ENCODE measurements at regions not wholly inside any gene's neighbourhood (a gene's known extent, or its start where the extent isn't known, plus 50 kb on each side); places are given as distances from the start of the nearest gene placed in this dataset.
"Not testable (repeated sequence)": the region's sequence is repeated elsewhere in the genome, so short reads cannot be mapped to it uniquely, and the experiment has no call there.

DNA sequence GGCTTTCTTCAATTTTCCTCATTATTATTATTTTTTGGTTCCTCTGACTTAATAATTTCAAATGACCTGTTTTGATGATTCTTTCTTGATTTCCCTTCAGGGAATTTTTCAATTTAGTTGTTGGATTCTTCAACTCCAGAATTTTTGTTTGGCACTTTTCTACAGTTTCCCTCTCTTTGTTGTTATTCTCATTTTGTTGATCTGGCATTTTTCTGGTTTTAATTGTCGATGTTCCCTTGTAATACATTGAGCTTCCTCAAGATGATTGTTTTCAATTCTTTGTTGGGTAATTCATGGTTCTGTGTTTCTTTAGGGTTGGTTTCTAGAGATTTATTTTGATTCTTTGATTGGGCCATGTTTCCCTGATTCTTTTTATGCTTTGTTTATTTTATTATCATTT, 67.8 kb upstream of the DNAJC1 start:
- no peak overlapping the region for H3K4me3 ChIP-seq
- TF ChIP-seq POLR2A (IDR thresholded peaks at IDR 0.05) = no peak
- TF ChIP-seq, protein P1, sequence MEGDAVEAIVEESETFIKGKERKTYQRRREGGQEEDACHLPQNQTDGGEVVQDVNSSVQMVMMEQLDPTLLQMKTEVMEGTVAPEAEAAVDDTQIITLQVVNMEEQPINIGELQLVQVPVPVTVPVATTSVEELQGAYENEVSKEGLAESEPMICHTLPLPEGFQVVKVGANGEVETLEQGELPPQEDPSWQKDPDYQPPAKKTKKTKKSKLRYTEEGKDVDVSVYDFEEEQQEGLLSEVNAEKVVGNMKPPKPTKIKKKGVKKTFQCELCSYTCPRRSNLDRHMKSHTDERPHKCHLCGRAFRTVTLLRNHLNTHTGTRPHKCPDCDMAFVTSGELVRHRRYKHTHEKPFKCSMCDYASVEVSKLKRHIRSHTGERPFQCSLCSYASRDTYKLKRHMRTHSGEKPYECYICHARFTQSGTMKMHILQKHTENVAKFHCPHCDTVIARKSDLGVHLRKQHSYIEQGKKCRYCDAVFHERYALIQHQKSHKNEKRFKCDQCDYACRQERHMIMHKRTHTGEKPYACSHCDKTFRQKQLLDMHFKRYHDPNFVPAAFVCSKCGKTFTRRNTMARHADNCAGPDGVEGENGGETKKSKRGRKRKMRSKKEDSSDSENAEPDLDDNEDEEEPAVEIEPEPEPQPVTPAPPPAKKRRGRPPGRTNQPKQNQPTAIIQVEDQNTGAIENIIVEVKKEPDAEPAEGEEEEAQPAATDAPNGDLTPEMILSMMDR (IDR thresholded peaks at IDR 0.05) = no peak
- no peak for TF ChIP-seq EP300 (IDR thresholded peaks at IDR 0.05)
- H3K27me3 ChIP-seq = no peaks in the 10 kb centered on the region
- H3K9me3 ChIP-seq = no peaks in the 10 kb centered on the region
- 91 to 96% (median 94%) methylated on average over 1 of the region's 1 CpG for WGBS, 3 donors
- no peak for DNase-seq
- no peaks in the 10 kb centered on the region for H3K36me3 ChIP-seq
- H3K27ac ChIP-seq = no peak overlapping the region
- intact Hi-C loops (cut with DNase I) = no loop called here
- no peaks in the 10 kb centered on the region for H3K4me1 ChIP-seq (ENCODE audit: insufficient read depth)

- intact Hi-C loops (cut with DNase I) = no loop called here
- H3K4me1 ChIP-seq (ENCODE audit: insufficient read depth) = no peaks in the 10 kb centered on the region
- WGBS, 3 donors = 94 to 100% (median 95%) methylated on average over 1 of the region's 1 CpG
Measured at GRCh38 chr10:22067091-22067490, 63.6 kb upstream of the DNAJC1 start.

GRCh38 chr10:22060984-22061383, 57.5 kb upstream of the DNAJC1 start:
- WGBS, 3 donors = 86 to 91% (median 87%) methylated on average over 6 of the region's 6 CpGs
- H3K36me3 ChIP-seq; intact Hi-C loops (cut with DNase I); H3K4me3 ChIP-seq; H3K4me1 ChIP-seq (ENCODE audit: insufficient read depth); H3K27ac ChIP-seq; DNase-seq; H3K27me3 ChIP-seq; H3K9me3 ChIP-seq: not testable (repeated sequence)

More at GRCh38 chr10:22067091-22067490, 63.6 kb upstream of the DNAJC1 start:
- Histone ChIP-seq H3K4me3 (no peak overlapping the region), H3K27me3 (no peaks in the 10 kb centered on the region), H3K9me3 (no peaks in the 10 kb centered on the region), H3K36me3 (no peaks in the 10 kb centered on the region), H3K27ac (no peak overlapping the region)
- TF ChIP-seq EP300 (IDR thresholded peaks at IDR 0.05) (no peak), POLR2A (IDR thresholded peaks at IDR 0.05) (no peak)
- TF ChIP-seq, protein P1 (IDR thresholded peaks at IDR 0.05) = no peak
- no peak for DNase-seq

GRCh38 chr10:22058201-22058600, 54.7 kb upstream of the DNAJC1 start:
- Histone ChIP-seq H3K27me3 (no peaks in the 10 kb centered on the region), H3K9me3 (no peaks in the 10 kb centered on the region), H3K4me3 (no peak overlapping the region), H3K4me1 (ENCODE audit: insufficient read depth) (no peaks in the 10 kb centered on the region), H3K36me3 (no peaks in the 10 kb centered on the region), H3K27ac (no peak overlapping the region)
- TF ChIP-seq, protein P1 (IDR thresholded peaks at IDR 0.05) = no peak
- TF ChIP-seq POLR2A (IDR thresholded peaks at IDR 0.05) = no peak
- TF ChIP-seq EP300 (IDR thresholded peaks at IDR 0.05) = no peak
- 33 to 42% (median 37%) methylated on average over 2 of the region's 2 CpGs for WGBS, 3 donors
- intact Hi-C loops (cut with DNase I) = no loop called here
- no peak for DNase-seq

GRCh38 chr10:22054961-22055360, 51.4 kb upstream of the DNAJC1 start:
- intact Hi-C loops (cut with DNase I) = no loop called here
- Histone ChIP-seq H3K36me3 (no peaks in the 10 kb centered on the region), H3K9me3 (no peaks in the 10 kb centered on the region), H3K4me1 (ENCODE audit: insufficient read depth) (no peaks in the 10 kb centered on the region), H3K4me3 (no peak overlapping the region), H3K27me3 (no peaks in the 10 kb centered on the region), H3K27ac (no peak overlapping the region)
- TF ChIP-seq EP300 (IDR thresholded peaks at IDR 0.05) = no peak
- TF ChIP-seq, protein P1 (IDR thresholded peaks at IDR 0.05) = no peak
- no peak for TF ChIP-seq POLR2A (IDR thresholded peaks at IDR 0.05)
- DNase-seq = no peak
- 64 to 74% (median 66%) methylated on average over 1 of the region's 1 CpG for WGBS, 3 donors

All from ovary (tissue), 7 donors.